ENCODE measurements at regions not wholly inside any gene's neighbourhood (a gene's known extent, or its start where the extent isn't known, plus 50 kb on each side); places are given as distances from the start of the nearest gene placed in this dataset.

GRCh38 chr3:28173836-28174235 lies 67.6 kb upstream of the CMC1 start:
- Histone ChIP-seq H3K27ac (ENCODE audit: low read depth, low read length) (no peak overlapping the region), H3K36me3 (ENCODE audit: insufficient read depth, low read length) (no peaks in the 10 kb centered on the region), H2AFZ (ENCODE audit: low read length, unreplicated experiment) (no peak overlapping the region), H3K4me3 (ENCODE audit: low read depth, low read length) (no peak overlapping the region), H3K27me3 (ENCODE audit: insufficient read depth, low read length) (no peaks in the 10 kb centered on the region), H3K4me1 (ENCODE audit: control insufficient read depth, insufficient read depth, low read length, unreplicated experiment) (no peaks in the 10 kb centered on the region), H3K79me2 (ENCODE audit: control insufficient read depth, insufficient read depth, low read length, unreplicated experiment) (no peaks in the 10 kb centered on the region)

GRCh38 chr3:28186748-28187147 lies 54.7 kb upstream of the CMC1 start:
- H3K36me3 ChIP-seq (ENCODE audit: insufficient read depth, low read length), result no peaks in the 10 kb centered on the region
- H2AFZ ChIP-seq (ENCODE audit: low read length, unreplicated experiment), result no peak overlapping the region
- no peaks in the 10 kb centered on the region for H3K4me1 ChIP-seq (ENCODE audit: control insufficient read depth, insufficient read depth, low read length, unreplicated experiment)
- H3K27ac ChIP-seq (ENCODE audit: low read depth, low read length), result no peak overlapping the region
- no peaks in the 10 kb centered on the region for H3K79me2 ChIP-seq (ENCODE audit: control insufficient read depth, insufficient read depth, low read length, unreplicated experiment)
- no peak overlapping the region for H3K4me3 ChIP-seq (ENCODE audit: low read depth, low read length)
- H3K27me3 ChIP-seq (ENCODE audit: insufficient read depth, low read length), result no peaks in the 10 kb centered on the region

- no peak overlapping the region for H2AFZ ChIP-seq (ENCODE audit: low read length, unreplicated experiment)
- H3K27me3 ChIP-seq (ENCODE audit: insufficient read depth, low read length), result no peaks in the 10 kb centered on the region
- H3K79me2 ChIP-seq (ENCODE audit: control insufficient read depth, insufficient read depth, low read length, unreplicated experiment), result no peaks in the 10 kb centered on the region
- no peaks in the 10 kb centered on the region for H3K36me3 ChIP-seq (ENCODE audit: insufficient read depth, low read length)
- H3K4me1 ChIP-seq (ENCODE audit: control insufficient read depth, insufficient read depth, low read length, unreplicated experiment), result no peaks in the 10 kb centered on the region
- H3K27ac ChIP-seq (ENCODE audit: low read depth, low read length), result no peak overlapping the region
- no peak overlapping the region for H3K4me3 ChIP-seq (ENCODE audit: low read depth, low read length)
Observed at GRCh38 chr3:28188686-28189085, 52.7 kb upstream of the CMC1 start.

- no peaks in the 10 kb centered on the region for H3K4me1 ChIP-seq (ENCODE audit: control insufficient read depth, insufficient read depth, low read length, unreplicated experiment)
- no peaks in the 10 kb centered on the region for H3K27me3 ChIP-seq (ENCODE audit: insufficient read depth, low read length)
- no peaks in the 10 kb centered on the region for H3K79me2 ChIP-seq (ENCODE audit: control insufficient read depth, insufficient read depth, low read length, unreplicated experiment)
- no peak overlapping the region for H3K27ac ChIP-seq (ENCODE audit: low read depth, low read length)
- no peak overlapping the region for H2AFZ ChIP-seq (ENCODE audit: low read length, unreplicated experiment)
- no peak overlapping the region for H3K4me3 ChIP-seq (ENCODE audit: low read depth, low read length)
- no peaks in the 10 kb centered on the region for H3K36me3 ChIP-seq (ENCODE audit: insufficient read depth, low read length)
Observed at GRCh38 chr3:28191363-28191762, 50.1 kb upstream of the CMC1 start.
